Osteoblast (primary cell): ENCODE measurements at regions not wholly inside any gene's neighbourhood (a gene's known extent, or its start where the extent isn't known, plus 50 kb on each side); places are given as distances from the start of the nearest gene placed in this dataset.

Experiments used
- DNase-seq: peaks from one replicate; pipeline ENCODE4 v3.0.0; 2011; ENCODE audit warnings: low spot score, mixed read lengths; ENCODE audit not compliant: insufficient read length; ENCODE audit errors: missing footprints
- H2AFZ ChIP-seq: 2 replicates; pipeline ENCODE4 v1.6.0; 2011; ENCODE audit warnings: mild to moderate bottlenecking, low read length
- H3K27ac ChIP-seq: 2 replicates; pipeline ENCODE4 v1.5.1; 2011; ENCODE audit warnings: mild to moderate bottlenecking, low read depth, low read length, moderate library complexity
- H3K27me3 ChIP-seq: 2 replicates; pipeline ENCODE4 v1.6.0; 2012; ENCODE audit warnings: mild to moderate bottlenecking, control low read depth, inconsistent platforms, low read length, moderate library complexity; ENCODE audit not compliant: insufficient read depth
- H3K36me3 ChIP-seq: 2 replicates; pipeline ENCODE4 v1.5.1; 2011; ENCODE audit warnings: mild to moderate bottlenecking, low read length, control low read depth, moderate library complexity; ENCODE audit not compliant: insufficient read depth
- H3K4me1 ChIP-seq: 2 replicates; pipeline ENCODE4 v1.5.1; 2011; ENCODE audit warnings: mild to moderate bottlenecking, low read length, control low read depth, moderate library complexity; ENCODE audit not compliant: insufficient read depth
- H3K4me2 ChIP-seq: 2 replicates; pipeline ENCODE4 v1.6.0; 2011; ENCODE audit warnings: mild to moderate bottlenecking, low read length; ENCODE audit not compliant: insufficient read depth
- H3K4me3 ChIP-seq: fragments of 200-600 bp; sonication (generic); 3 replicates; pipeline ENCODE4 v1.5.1; 2012; ENCODE audit warnings: mild to moderate bottlenecking, low read length, inconsistent platforms; ENCODE audit not compliant: insufficient read depth
- H3K79me2 ChIP-seq: 2 replicates; pipeline ENCODE4 v1.6.0; 2012; ENCODE audit warnings: mild to moderate bottlenecking, low read length, control low read depth, inconsistent platforms; ENCODE audit not compliant: insufficient read depth
- H3K9me3 ChIP-seq: 2 replicates; pipeline ENCODE4 v1.5.1; 2011; ENCODE audit warnings: low read depth, low read length, control low read depth
- H4K20me1 ChIP-seq: 2 replicates; pipeline ENCODE4 v1.6.0; 2012; ENCODE audit warnings: mild to moderate bottlenecking, low read length, control low read depth; ENCODE audit not compliant: insufficient read depth
- CTCF ChIP-seq: IDR thresholded peaks from 2 replicates; pipeline ENCODE4 v1.5.1; 2011; ENCODE audit warnings: mild to moderate bottlenecking, low read depth, low read length, moderate library complexity; ENCODE audit errors: extremely low read depth

DNA sequence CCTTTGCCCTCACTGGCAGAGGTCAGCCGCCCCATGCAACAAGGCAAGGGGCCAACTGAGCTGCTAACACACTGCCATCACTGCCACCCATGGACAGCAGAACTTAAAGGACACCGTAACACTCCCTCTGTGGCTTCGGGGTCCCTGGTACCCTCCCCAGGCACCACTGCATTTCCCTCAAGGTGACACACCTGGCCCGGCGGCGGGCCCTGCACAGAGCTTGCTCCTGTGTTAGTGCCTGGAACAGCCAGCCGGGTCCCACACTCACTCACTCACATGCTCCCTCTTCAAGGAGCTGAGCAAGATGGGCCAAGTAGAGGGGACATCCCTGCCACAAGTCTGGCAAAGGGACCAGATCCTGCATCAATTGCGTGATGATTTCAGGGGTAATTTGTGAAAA is 126.5 kb upstream of the SOX4 start:
- no peak for DNase-seq
- no peak for TF ChIP-seq CTCF
- no peaks in the 10 kb centered on the region for H3K79me2 ChIP-seq
- no peaks in the 10 kb centered on the region for H4K20me1 ChIP-seq
- no peak overlapping the region for H2AFZ ChIP-seq
- H3K4me1 ChIP-seq: no peaks in the 10 kb centered on the region
- H3K4me3 ChIP-seq: no peak overlapping the region
- H3K27ac ChIP-seq: no peak overlapping the region
- no peaks in the 10 kb centered on the region for H3K27me3 ChIP-seq
- H3K9me3 ChIP-seq: no peaks in the 10 kb centered on the region
- no peak overlapping the region for H3K4me2 ChIP-seq
- no peaks in the 10 kb centered on the region for H3K36me3 ChIP-seq

GRCh38 chr6:21468461-21468860 is 125.1 kb upstream of the SOX4 start:
- Histone ChIP-seq H3K79me2 (no peaks in the 10 kb centered on the region), H4K20me1 (no peaks in the 10 kb centered on the region), H3K36me3 (no peaks in the 10 kb centered on the region), H3K4me3 (no peak overlapping the region), H3K4me2 (no peak overlapping the region), H3K27me3 (no peaks in the 10 kb centered on the region), H2AFZ (no peak overlapping the region), H3K4me1 (no peaks in the 10 kb centered on the region), H3K27ac (no peak overlapping the region), H3K9me3 (no peaks in the 10 kb centered on the region)
- no peak for TF ChIP-seq CTCF
- no peak for DNase-seq

GRCh38 chr6:21469213-21469612 is 124.3 kb upstream of the SOX4 start:
- no peaks in the 10 kb centered on the region for H3K4me1 ChIP-seq
- no peak overlapping the region for H2AFZ ChIP-seq
- no peaks in the 10 kb centered on the region for H3K9me3 ChIP-seq
- H3K4me3 ChIP-seq: no peak overlapping the region
- no peaks in the 10 kb centered on the region for H4K20me1 ChIP-seq
- no peaks in the 10 kb centered on the region for H3K79me2 ChIP-seq
- TF ChIP-seq CTCF: no peak
- no peak overlapping the region for H3K4me2 ChIP-seq
- H3K36me3 ChIP-seq: no peaks in the 10 kb centered on the region
- H3K27ac ChIP-seq: no peak overlapping the region
- no peaks in the 10 kb centered on the region for H3K27me3 ChIP-seq
- no peak for DNase-seq

DNA sequence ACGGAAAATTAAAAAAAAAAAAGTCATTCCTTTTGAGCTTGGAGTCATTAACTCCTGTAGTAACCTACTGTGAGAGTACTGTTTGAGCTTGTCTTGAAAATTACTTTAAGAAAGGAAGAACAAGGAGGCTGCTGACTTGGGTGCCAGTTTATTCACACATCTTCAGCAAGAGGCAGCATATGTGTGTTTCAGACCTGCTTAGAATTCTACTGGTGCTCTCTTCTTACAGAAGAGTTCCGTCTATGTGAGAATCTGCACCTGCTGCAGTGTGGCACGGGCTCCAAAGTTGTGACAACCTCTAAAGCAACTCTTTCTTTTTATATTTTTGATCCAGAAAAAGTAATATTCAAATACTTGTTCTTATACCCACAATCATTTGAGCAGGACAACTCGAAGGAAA is 117.4 kb upstream of the SOX4 start:
- TF ChIP-seq CTCF: no peak
- DNase-seq: no peak
- no peaks in the 10 kb centered on the region for H3K36me3 ChIP-seq
- no peaks in the 10 kb centered on the region for H3K27me3 ChIP-seq
- no peak overlapping the region for H3K27ac ChIP-seq
- no peak overlapping the region for H3K4me2 ChIP-seq
- H4K20me1 ChIP-seq: no peaks in the 10 kb centered on the region
- H3K9me3 ChIP-seq: no peaks in the 10 kb centered on the region
- H3K4me3 ChIP-seq: no peak overlapping the region
- no peaks in the 10 kb centered on the region for H3K79me2 ChIP-seq
- peaks cover 8% of the 10 kb centered on the region for H3K4me1 ChIP-seq
- H2AFZ ChIP-seq: no peak overlapping the region
